HG03460 (cell line): ENCODE measurements at regions not wholly inside any gene's neighbourhood (a gene's known extent, or its start where the extent isn't known, plus 50 kb on each side); places are given as distances from the start of the nearest gene placed in this dataset.

Experiments used
- ATAC-seq: cut with Tn5 transposase; IDR thresholded peaks from one replicate; pipeline ENCODE4 v1.9.1; 2021; ENCODE audit not compliant: unreplicated experiment

- ATAC-seq: no peak
Observed at GRCh38 chr4:126784966-126785580, 847.7 kb upstream of the INTU start.

GRCh38 chr4:126790633-126791032, 842.1 kb upstream of the INTU start:
- ATAC-seq: no peak

- no peak for ATAC-seq
Observed at GRCh38 chr4:126794363-126794762, 838.4 kb upstream of the INTU start.

- no peak for ATAC-seq
Observed at GRCh38 chr4:126798214-126798613, 834.5 kb upstream of the INTU start.

- ATAC-seq: no peak
Observed at GRCh38 chr4:126799416-126799815, 833.3 kb upstream of the INTU start.

GRCh38 chr4:126799971-126800574, 832.7 kb upstream of the INTU start:
- ATAC-seq: no peak

- no peak for ATAC-seq
Observed at GRCh38 chr4:126800575-126801141, 832.1 kb upstream of the INTU start.

GRCh38 chr4:126807132-126807531, 825.6 kb upstream of the INTU start:
- no peak for ATAC-seq

GRCh38 chr4:126812076-126812475, 820.7 kb upstream of the INTU start:
- no peak for ATAC-seq

- ATAC-seq: no peak
Observed at GRCh38 chr4:126820631-126821030, 812.1 kb upstream of the INTU start.

- ATAC-seq: no peak
Observed at GRCh38 chr4:126821152-126821551, 811.6 kb upstream of the INTU start.

- ATAC-seq: no peak
Observed at GRCh38 chr4:126825083-126825482, 807.7 kb upstream of the INTU start.

- ATAC-seq: no peak
Observed at GRCh38 chr4:126827669-126828068, 805.1 kb upstream of the INTU start.

GRCh38 chr4:126834854-126835253, 797.9 kb upstream of the INTU start:
- no peak for ATAC-seq

- no peak for ATAC-seq
Observed at GRCh38 chr4:126838941-126839679, 793.6 kb upstream of the INTU start.

GRCh38 chr4:126843492-126844067, 789.2 kb upstream of the INTU start:
- no peak for ATAC-seq

GRCh38 chr4:126850286-126850685, 782.5 kb upstream of the INTU start:
- ATAC-seq: peak; percentile 53

GRCh38 chr4:126851391-126851790, 781.4 kb upstream of the INTU start:
- ATAC-seq: no peak

- peak; percentile 54 for ATAC-seq
Observed at GRCh38 chr4:126853715-126854114, 779.0 kb upstream of the INTU start.

GRCh38 chr4:126856906-126857305, 775.9 kb upstream of the INTU start:
- no peak for ATAC-seq

- ATAC-seq: no peak
Observed at GRCh38 chr4:126859314-126859713, 773.4 kb upstream of the INTU start.

- ATAC-seq: no peak
Observed at GRCh38 chr4:126859872-126860271, 772.9 kb upstream of the INTU start.
